ENCODE measurements at regions not wholly inside any gene's neighbourhood (a gene's known extent, or its start where the extent isn't known, plus 50 kb on each side); places are given as distances from the start of the nearest gene placed in this dataset.

- no peak for TF ChIP-seq GATA3 (IDR thresholded peaks at IDR 0.05; ENCODE audit: low read depth, low read length)
- no peak for TF ChIP-seq GATA2 (IDR thresholded peaks at IDR 0.05; ENCODE audit: low read depth, low read length)
Observed at GRCh38 chr4:86483173-86483490, 111.0 kb upstream of the PTPN13 start.

Data from SH-SY5Y (cell line).